ENCODE measurements at regions not wholly inside any gene's neighbourhood (a gene's known extent, or its start where the extent isn't known, plus 50 kb on each side); places are given as distances from the start of the nearest gene placed in this dataset.

DNA sequence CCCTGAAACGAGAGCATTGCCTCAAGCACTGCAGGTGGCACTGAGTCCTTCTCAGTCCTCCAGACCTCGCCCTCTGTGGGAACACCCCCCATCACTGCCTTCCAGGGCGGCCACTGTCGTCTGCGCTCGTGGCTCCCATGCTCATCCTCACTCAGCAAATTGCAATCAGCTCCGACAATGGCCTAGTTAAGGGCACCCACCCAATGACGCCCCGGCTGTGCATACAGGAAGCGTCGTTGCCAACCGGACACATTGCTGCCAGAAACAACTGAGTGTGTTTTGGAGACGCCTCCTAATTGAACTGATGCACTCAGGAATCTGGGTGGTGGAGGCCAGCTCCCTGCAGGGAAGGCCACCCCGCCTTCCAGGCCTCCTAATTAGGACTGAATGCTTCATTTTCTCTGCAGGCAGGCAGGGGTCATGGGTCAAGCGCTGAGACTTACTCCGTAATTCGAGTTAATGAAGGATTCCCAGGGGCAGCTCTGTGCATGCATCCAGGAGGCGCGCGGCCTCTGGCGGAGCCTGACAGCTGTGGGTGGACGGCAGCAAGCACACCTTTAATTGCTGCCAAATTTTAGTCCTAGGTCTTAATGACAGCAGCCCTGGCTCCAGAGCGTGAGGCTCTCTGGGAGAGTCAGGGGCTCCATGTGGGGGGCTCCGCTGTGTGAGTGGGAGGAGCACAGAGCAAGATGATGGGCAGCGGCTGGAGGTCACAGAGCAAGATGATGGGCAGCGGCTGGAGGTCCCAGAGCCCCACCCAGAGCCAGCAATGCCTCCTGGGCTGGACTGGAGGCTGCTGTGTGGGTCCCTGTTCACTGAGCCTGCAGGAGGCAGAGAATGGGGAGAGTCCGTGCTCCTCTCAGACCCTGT lies 199.0 kb downstream of the BRD1 start:
- Histone ChIP-seq H3K4me2 (ENCODE audit: low read length) (no peak overlapping the region), H4K20me1 (ENCODE audit: insufficient read depth) (no peaks in the 10 kb centered on the region), H2AFZ (ENCODE audit: low read depth, low read length, poor library complexity, severe bottlenecking) (no peak overlapping the region), H3K27ac (ENCODE audit: low read depth, low read length) (no peak overlapping the region), H3K27me3 (ENCODE audit: insufficient read depth, low read length) (no peaks in the 10 kb centered on the region), H3K79me2 (ENCODE audit: insufficient read depth, low read length) (peaks cover 77% of the 10 kb centered on the region), H3K9me3 (ENCODE audit: control insufficient read depth in 1 of 2, insufficient read depth in 1 of 2, low read depth in 1 of 2, low read length in 2 of 2) (no peaks in the 10 kb centered on the region), H3K36me3 (ENCODE audit: control insufficient read depth in 1 of 2, insufficient read depth in 2 of 2, low read length in 2 of 2) (no peaks in the 10 kb centered on the region), H3K9ac (ENCODE audit: low read length) (no peak overlapping the region), H3K9me2 (ENCODE audit: insufficient read depth) (no peaks in the 10 kb centered on the region), H3K4me1 (ENCODE audit: control insufficient read depth in 1 of 2, insufficient read depth in 2 of 2, low read length in 2 of 2) (no peaks in the 10 kb centered on the region), H3K4me3 (replicated peaks in 1 of 2; ENCODE audit: low read depth in 1 of 2, low read length in 2 of 2) (no peak overlapping the region)
- no peak for TF ChIP-seq YY1 (IDR thresholded peaks at IDR 0.05; ENCODE audit: extremely low read depth, insufficient replicate concordance, low read depth, low read length)
- TF ChIP-seq FOSL1 (IDR thresholded peaks at IDR 0.05; ENCODE audit: low read depth): no peak
- no peak for TF ChIP-seq EGR1 (IDR thresholded peaks at IDR 0.05; ENCODE audit: low read depth)
- no peak for TF ChIP-seq RAD21 (IDR thresholded peaks at IDR 0.05; ENCODE audit: low read depth)
- TF ChIP-seq, protein P1, sequence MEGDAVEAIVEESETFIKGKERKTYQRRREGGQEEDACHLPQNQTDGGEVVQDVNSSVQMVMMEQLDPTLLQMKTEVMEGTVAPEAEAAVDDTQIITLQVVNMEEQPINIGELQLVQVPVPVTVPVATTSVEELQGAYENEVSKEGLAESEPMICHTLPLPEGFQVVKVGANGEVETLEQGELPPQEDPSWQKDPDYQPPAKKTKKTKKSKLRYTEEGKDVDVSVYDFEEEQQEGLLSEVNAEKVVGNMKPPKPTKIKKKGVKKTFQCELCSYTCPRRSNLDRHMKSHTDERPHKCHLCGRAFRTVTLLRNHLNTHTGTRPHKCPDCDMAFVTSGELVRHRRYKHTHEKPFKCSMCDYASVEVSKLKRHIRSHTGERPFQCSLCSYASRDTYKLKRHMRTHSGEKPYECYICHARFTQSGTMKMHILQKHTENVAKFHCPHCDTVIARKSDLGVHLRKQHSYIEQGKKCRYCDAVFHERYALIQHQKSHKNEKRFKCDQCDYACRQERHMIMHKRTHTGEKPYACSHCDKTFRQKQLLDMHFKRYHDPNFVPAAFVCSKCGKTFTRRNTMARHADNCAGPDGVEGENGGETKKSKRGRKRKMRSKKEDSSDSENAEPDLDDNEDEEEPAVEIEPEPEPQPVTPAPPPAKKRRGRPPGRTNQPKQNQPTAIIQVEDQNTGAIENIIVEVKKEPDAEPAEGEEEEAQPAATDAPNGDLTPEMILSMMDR (IDR thresholded peaks at IDR 0.05 in 2 of 3, conservative IDR thresholded peaks at IDR 0.05 in 1 of 3; ENCODE audit: borderline replicate concordance in 1 of 3, insufficient read depth in 1 of 3, low read depth in 2 of 3, low read length in 2 of 3): no peak
- TF ChIP-seq, protein P2, sequence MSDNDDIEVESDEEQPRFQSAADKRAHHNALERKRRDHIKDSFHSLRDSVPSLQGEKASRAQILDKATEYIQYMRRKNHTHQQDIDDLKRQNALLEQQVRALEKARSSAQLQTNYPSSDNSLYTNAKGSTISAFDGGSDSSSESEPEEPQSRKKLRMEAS (IDR thresholded peaks at IDR 0.05): no peak
- no peak for TF ChIP-seq EZH2 (IDR thresholded peaks at IDR 0.05)
- no peak for TF ChIP-seq ELF1 (IDR thresholded peaks at IDR 0.05; ENCODE audit: borderline replicate concordance, low read depth)
- TF ChIP-seq SRF (IDR thresholded peaks at IDR 0.05; ENCODE audit: low read depth): no peak
- no peak for TF ChIP-seq JUND (IDR thresholded peaks at IDR 0.05)
- BruUV-seq (replicated peaks): no TSS peak
- CTCF ChIA-PET: no interaction called here
- no peak for ATAC-seq
- intact Hi-C loops (cut with micrococcal nuclease): no loop called here
- DNase-seq (ENCODE audit: low read depth, low spot score): no peak
- RAD21 ChIA-PET (ENCODE audit: low non-redundant PET in 1 of 2, low total read pairs in 2 of 2, uncharacterized antibody in 2 of 2, unreplicated experiment in 2 of 2): no interaction called here
- POLR2A ChIA-PET: no interaction called here
